K562 (cell line): ENCODE measurements at regions not wholly inside any gene's neighbourhood (a gene's known extent, or its start where the extent isn't known, plus 50 kb on each side); places are given as distances from the start of the nearest gene placed in this dataset.

ENCODE experiments used
- ARID2 ChIP-seq: fragments of 450-650 bp; IDR thresholded peaks from 2 replicates; pipeline ENCODE4 v1.6.1; 2017; ENCODE audit warnings: antibody characterized with exemption, mild to moderate bottlenecking
- CREB1 ChIP-seq, 2 experiments: sonication (generic) in 1 of 2; formaldehyde crosslinking in 1 of 2; IDR thresholded peaks; 2 replicates each; pipeline versions ENCODE4 v1.6.1 to v1.8.0; 2012 to 2022; ENCODE audit warnings: inconsistent platforms in 1 of 2, mild to moderate bottlenecking in 1 of 2, missing genetic modification reagents in 1 of 2, moderate library complexity in 1 of 2
- E2F6 ChIP-seq, 2 experiments: IDR thresholded peaks; 2 replicates each; pipeline ENCODE4 v1.6.1; 2011; ENCODE audit warnings: borderline replicate concordance in 1 of 2, control low read depth in 1 of 2, low read depth in 1 of 2, low read length in 1 of 2, mild to moderate bottlenecking in 1 of 2, mixed read lengths in 1 of 2, moderate library complexity in 1 of 2; ENCODE audit not compliant: insufficient read depth in 1 of 2, insufficient read length in 1 of 2, poor library complexity in 1 of 2, severe bottlenecking in 1 of 2; ENCODE audit errors: extremely low read depth in 1 of 2
- FOXO4 ChIP-seq: fragments of 450-650 bp; formaldehyde crosslinking; IDR thresholded peaks from 2 replicates; pipeline ENCODE4 v1.4.0; 2020; ENCODE audit warnings: mild to moderate bottlenecking, moderate library complexity
- FOXP4 ChIP-seq: sonication (generic); formaldehyde crosslinking; IDR thresholded peaks from 2 replicates; pipeline ENCODE4 v1.8.0; 2022; ENCODE audit warnings: mild to moderate bottlenecking, missing genetic modification reagents, borderline replicate concordance
- HNRNPLL ChIP-seq: fragments of 200-400 bp; formaldehyde crosslinking; IDR thresholded peaks from 2 replicates; pipeline ENCODE4 v1.6.1; 2017; ENCODE audit warnings: low read length, low read depth, mild to moderate bottlenecking; ENCODE audit not compliant: poor library complexity, severe bottlenecking
- KAT8 ChIP-seq: fragments of 450-650 bp; IDR thresholded peaks from 2 replicates; pipeline ENCODE4 v1.6.1; 2016; ENCODE audit warnings: low read depth, mild to moderate bottlenecking
- MTA2 ChIP-seq: fragments of 450-650 bp; IDR thresholded peaks from 2 replicates; pipeline ENCODE4 v1.6.1; 2016; ENCODE audit warnings: low read depth
- NFRKB ChIP-seq: fragments of 450-650 bp; IDR thresholded peaks from 2 replicates; pipeline ENCODE4 v1.6.1; 2016; ENCODE audit warnings: low read depth
- NKRF ChIP-seq: fragments of 450-650 bp; IDR thresholded peaks from 2 replicates; pipeline ENCODE4 v1.6.1; 2016; ENCODE audit warnings: borderline replicate concordance
- POU5F1 ChIP-seq: fragments of 150-350 bp; IDR thresholded peaks from 2 replicates; pipeline ENCODE4 v1.6.1; 2014; ENCODE audit warnings: borderline replicate concordance, low read length, low read depth, mild to moderate bottlenecking; ENCODE audit not compliant: partially characterized antibody
- SRSF7 ChIP-seq: fragments of 200-400 bp; formaldehyde crosslinking; optimal IDR thresholded peaks from 2 replicates; pipeline ENCODE3; 2017; ENCODE audit warnings: mild to moderate bottlenecking, low read depth, low read length
- TSHZ1 ChIP-seq: fragments of 250-450 bp; sonication (Bioruptor Pico); IDR thresholded peaks from 2 replicates; pipeline ENCODE4 v1.4.0; 2020; ENCODE audit warnings: mild to moderate bottlenecking, moderate library complexity
- ZNF77 ChIP-seq: fragments of 250-450 bp; sonication (Bioruptor Pico); IDR thresholded peaks from 2 replicates; pipeline ENCODE4 v1.5.0; 2020

GRCh38 chr6:3650959-3651697 lies 100.4 kb downstream of the PXDC1 start (continued):
- no peak for TF ChIP-seq TSHZ1 (CRISPR knock-in tag)
- no peak for TF ChIP-seq SRSF7
- peak; percentile 90 for TF ChIP-seq CREB1 (IDR thresholded peaks at IDR 0.05)
- TF ChIP-seq CREB1 (CRISPR knock-in tag; IDR thresholded peaks at IDR 0.05), result peak; percentile 77
- TF ChIP-seq FOXO4, result no peak
- no peak for TF ChIP-seq NKRF
- TF ChIP-seq ZNF77 (CRISPR knock-in tag), result no peak
- peak; percentile 86; the same call in 1 of the 2 replicates for TF ChIP-seq NFRKB
- TF ChIP-seq MTA2, result peak; percentile 94
- TF ChIP-seq KAT8, result no peak
- TF ChIP-seq HNRNPLL, result no peak
- no peak for TF ChIP-seq ARID2
- no peak for TF ChIP-seq FOXP4 (CRISPR knock-in tag)
- TF ChIP-seq E2F6 (IDR thresholded peaks at IDR 0.05; ENCODE audit: borderline replicate concordance in 1 of 2, extremely low read depth in 1 of 2, insufficient read depth in 1 of 2, insufficient read length in 1 of 2, low read depth in 1 of 2, low read length in 1 of 2, poor library complexity in 1 of 2, severe bottlenecking in 1 of 2), result peak; percentile 16 to 51
- TF ChIP-seq POU5F1, result no peak
